ENCODE measurements at regions not wholly inside any gene's neighbourhood (a gene's known extent, or its start where the extent isn't known, plus 50 kb on each side); places are given as distances from the start of the nearest gene placed in this dataset.

DNA sequence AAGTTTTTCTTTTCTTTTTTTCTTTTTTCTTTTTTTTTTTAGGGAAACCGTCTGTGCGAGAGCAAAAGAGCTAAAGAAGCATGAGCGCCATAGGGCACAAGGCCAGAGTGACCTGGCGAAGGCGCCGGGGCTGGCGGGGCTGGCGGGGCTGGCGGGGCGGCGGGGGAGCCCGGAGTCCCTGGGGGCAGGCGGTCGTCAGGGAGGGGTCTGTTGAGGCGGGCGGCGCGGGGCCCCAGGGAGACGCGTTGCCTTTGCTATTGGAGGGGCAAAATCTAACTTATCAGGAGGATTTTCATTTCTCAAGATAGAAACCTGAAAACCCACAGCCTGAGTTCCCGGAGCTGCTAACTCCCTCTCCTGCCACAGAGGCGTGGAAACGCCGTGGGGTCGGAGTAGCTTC is 135.6 kb upstream of the SMAD1 start:
- DNase-seq = no peak

DNA sequence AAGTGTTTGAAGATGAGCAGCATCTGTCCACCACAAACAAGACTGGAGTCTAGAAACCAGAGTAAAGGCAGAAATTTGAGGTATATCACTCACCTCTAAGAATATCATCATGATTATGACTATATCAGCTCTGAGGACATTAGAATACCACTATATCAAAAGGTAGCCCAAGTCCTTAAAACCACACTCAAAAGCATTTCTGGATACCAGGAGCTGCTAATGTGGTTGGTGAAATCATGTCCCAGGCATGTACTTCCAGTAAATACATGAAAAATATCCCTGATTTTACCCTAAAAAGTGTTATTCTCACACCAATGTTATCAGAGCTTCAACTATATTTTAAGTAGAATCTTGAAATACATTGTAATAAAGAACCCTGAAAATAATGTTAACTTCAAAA is 136.3 kb upstream of the SMAD1 start:
- no peak for DNase-seq

DNA sequence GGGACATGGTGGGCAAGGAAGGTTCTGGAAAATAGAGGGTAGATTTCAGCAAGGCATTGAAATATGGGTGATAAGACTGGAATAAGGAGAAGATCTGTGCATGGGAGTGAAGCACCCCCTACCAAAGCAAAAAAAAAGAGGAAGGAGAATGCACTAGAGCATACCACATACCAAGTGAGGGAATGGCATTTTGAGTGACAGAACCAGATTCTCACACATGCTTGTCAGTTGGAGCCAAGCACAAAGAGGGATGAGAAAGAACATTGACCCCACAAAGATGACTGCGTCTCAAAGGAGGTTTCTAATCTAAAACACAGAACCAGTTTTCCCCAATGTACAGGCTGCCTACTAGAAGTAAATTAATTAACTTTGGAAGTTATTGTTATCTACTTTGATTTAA is 140.3 kb upstream of the SMAD1 start:
- no peak for DNase-seq

DNA sequence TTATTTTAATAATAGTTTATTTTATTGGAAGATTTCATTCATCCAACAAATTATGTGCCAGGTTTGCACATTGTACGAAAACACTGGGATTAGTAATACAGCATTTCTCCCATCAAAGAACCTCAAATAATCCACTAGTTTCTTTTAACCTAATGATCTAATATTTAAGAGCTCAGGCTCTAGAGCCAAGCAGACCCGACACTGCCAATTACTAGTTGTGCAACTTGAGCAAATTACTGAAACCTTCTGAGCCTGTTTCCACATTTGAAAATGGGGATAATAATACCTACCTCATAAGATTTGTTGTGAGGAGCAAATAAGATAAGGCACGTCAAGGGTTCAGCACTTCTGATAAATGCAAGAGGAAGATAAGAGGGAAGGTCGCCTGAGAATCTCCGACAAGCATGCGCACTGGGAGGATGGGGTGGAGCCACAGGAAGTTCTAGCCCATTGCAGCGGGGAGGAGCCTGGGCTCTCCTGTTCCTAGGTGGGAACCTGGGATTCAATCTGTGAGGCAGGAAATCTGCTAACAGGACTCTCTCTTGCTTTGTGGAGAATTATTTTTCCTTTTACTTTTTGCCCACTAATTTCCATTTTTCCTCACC is 141.5 kb upstream of the SMAD1 start:
- DNase-seq = no peak

DNA sequence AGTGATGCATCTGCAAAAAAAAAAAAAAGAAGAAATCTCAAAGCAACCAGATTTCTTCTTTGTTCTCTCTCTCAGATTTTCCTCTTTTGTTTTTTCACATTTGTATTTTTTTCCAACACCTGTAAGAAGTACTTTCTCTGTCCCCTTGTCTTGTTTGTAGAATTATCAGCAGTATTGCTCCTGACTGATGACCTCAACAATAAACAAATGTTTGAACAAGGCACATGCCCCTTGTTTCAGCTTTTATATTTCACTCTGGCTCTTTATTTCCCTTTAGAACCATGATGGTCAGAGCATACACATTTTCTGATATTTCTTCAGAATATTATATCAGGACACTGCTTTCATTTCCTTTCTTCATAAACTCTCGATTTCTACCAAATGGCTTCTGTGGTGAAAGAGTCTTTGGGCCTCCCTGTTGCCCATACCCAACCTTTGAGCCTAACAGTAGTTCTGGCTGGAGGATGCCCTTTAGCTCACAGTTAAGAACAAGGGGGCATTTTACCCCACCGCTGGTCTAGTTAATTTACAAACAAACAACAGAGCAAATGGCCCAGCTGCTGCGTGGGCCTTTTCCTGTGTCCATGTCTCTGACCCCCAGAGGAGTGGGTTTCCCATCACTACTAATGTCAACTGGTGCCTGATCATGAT is 142.5 kb upstream of the SMAD1 start:
- no peak for DNase-seq

DNA sequence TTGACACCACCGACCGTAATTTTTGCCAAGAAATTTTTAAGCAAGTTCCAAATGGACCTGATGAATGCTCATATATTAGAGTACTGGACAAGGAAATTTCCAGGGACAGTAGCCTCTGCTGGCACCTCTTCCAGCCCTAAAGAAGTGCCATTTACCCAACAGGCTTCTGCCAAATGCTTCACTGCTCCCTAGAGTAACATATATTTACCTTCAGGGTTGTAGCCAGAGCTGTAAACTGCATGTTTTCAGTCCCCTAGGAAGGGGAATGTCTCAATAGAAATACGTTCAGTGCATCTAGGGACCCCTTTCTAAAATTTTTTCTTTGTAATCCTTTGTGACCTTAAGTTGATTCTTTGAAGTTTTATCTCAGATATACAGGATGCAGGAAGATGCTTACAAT is 143.1 kb upstream of the SMAD1 start:
- no peak for DNase-seq

DNA sequence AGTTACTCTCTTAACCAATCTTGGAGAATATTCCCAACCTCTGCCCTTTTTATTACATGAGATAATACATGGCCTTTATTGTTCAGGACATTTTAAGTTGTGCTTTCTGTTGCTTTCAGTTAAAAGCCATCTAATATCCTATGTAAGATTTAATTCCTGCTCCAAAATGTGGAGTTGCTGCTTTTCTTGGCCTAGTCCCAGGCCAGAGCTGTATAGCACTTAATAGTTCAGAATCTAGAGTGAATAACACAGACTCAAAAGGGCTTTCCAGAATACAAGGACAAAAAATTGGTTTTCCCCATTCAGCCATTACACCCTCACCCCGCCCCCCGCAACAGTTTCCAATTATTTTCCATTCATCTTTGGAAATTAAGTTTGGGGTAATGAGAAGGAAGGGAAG is 144.3 kb upstream of the SMAD1 start:
- DNase-seq = no peak

DNA sequence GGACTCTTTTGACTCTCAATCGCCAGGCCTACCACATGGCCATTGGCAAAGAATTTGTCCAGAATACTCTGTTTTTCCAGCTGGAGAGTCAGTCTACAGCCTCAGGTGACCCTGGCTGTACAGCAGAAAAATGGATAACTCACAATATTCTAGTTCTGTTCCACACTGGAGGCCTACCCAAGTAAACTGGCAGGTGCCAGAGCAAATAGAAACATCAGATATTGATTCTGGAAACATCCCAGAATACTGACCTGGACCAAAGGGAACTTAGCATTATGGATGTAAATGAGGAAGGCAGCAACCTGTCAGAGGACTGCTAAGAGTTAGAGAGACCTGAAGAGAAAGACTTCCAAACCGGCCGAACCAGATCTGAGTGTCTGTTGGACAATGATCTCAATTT is 147.9 kb upstream of the SMAD1 start:
- DNase-seq = no peak

DNA sequence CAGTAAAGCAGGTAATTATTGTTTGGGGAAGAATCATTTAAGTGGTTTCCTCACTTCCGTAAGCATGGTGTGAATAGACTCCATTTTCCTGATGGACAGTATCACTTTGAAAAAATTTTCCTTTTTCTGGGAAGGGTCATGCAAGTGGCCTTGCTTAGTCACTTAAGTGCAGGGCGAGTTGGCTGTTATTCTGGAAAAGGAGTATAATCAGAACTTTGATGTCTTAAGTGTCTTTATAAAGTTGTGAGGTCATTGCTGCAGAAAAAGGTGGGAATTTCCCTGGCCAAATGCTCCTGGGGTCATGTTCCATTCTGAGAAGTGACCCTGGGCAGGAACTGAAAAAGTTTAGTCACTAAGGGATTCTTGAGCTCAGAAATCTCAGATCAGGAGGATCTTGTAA is 146.1 kb upstream of the OTUD4 start:
- DNase-seq = no peak

DNA sequence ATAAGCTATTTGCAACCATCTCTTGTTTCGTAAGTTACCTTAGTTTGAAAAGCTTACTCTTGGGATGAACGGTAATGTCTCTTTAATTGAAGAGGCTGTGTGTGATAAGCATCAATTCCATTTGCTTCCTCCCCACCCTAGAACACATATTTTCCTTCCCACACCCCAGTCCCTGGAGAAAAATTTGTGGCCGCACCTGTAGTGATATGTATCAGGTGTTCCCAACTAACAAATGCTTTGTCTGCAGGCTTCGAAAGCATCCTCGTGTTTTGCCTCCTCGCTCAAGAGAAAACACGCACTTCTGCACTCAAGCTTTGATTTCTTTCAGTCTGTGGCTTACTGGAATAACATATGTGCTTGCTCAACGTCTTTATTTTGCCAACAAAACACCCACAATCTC is 143.8 kb upstream of the OTUD4 start:
- DNase-seq = no peak

DNA sequence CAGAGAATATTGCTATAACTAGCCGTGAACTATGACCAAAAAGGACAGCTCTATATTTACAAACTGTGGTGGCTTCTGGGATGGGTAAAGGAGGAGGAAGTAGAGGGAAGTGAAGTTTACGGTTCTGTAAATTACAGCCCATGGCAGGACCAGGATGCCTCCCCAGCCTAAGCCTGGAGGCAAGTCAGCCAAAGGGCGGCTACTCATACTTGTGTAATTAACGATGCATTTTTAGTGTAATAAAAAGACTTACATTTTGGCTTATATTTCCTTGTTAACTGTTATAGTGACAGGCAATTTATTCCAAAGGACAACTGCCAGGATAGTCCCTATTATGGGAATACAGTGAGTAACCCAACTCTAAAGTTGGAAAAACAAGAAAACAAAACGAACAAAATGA is 139.9 kb upstream of the OTUD4 start:
- DNase-seq = no peak

DNA sequence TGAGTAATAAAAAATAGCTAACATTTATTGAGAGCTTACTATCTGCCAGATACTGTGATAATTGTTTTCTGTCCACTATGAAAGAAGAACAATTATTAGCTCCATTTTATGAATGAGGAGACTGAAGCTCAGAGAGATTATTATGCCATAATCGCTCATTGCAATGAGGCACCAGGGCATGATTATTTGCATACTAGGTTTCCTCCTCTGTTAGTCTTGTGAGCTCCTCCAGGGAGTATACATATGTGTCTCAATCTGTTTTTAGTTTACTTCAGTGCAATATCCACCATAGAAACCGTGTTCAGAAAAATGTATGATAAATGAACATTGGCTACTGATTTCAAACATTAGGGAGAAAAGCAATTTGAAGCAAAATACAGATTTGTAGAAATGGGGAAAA is 139.4 kb upstream of the OTUD4 start:
- no peak for DNase-seq

DNA sequence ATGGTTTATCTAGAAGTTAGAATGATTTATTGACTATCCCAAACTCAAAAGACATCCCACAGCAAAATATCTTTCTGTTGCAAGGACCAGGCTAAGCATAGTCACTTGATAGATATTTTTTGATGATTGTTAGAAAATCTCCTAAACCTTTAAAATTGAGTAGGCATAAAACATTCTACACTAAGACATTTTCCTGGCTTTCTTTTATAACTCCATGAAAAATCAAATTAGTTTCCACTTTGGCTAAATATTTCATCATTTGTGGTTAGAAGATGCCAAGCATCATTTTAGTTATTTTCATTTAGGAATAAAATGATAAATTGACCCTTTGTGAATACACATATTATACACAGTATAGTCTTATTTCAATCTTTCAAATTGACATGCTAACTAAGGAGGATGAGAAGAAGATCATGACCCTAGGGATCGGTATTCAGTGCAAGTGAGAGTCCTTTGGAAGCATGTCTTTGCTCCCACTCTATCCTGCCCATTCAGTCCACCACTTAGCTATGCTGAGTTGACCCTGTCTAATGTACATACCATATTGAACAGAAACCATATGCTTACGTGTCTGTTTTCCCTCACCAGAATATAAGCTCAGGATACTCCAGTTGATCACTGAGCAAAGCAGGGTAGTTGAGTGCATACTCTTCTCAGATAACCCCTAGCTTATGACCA is 136.6 kb upstream of the OTUD4 start:
- no peak for DNase-seq

DNA sequence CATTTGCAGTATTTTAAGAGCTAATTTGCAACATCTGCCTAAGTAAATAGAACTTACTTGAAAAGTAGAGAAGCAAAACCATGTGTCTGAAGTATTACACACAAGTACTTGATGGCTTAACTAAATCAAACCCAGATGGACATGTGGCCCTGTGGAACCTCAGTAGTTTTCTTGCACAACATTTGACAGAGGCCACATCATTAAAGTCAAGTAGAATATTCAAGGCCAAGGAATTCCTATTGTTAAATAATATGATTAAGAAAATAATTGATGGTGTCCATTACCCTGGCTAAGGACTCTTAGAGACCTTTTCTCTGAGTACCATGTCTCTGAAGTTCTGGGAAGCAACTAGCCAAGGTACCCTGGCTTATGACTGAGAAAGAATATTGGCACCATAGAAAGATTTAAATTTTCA is 135.4 kb upstream of the OTUD4 start:
- DNase-seq = no peak

DNA sequence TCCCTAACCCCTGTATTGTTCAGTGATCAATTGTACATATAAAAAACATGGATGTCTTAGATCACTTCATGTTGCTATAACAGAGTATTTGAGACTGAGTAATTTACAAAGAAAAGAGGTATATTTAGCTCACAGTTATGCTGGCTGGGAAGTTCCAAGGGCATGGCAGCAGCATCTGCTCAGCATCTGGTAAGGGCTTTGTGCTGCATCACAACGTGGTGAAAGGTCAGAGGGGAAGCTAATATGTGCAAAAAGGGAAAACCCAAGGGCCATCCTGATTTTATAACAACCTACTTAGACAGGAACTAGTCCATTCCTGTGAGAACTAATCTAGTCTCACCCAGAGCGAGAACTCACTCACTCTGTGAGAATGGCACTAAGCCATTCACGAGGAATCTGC is 128.2 kb upstream of the OTUD4 start:
- DNase-seq = no peak

DNA sequence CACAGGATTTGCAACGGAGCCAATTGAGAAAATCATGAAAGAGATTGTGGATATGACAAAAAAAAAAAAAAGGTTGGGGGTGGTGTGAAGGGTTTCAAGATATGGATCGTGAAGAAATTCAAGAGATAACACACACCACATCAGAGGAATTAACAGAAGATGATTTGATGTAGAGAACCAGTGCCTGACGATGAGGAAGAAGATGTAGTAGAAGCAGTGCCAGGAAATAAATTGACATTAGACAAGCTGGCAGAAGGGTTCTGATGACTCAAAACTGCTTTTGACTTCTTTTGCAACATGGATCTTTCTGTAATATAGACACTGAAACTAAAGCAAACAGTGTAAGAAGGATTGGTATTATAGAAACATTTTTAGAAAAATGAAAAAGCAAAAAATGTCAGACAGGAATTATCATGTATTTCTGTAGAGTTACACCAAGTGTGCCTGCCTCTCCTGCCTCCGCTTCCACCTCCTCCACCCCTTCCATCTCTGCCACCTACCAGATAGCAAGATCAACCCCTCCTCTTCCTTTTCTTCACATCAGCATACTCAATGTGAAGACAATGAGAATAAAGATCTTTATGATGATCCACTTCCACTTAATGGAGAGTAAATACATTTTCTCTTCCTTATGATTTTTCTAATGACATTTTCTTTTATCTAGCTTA is 127.5 kb upstream of the OTUD4 start:
- no peak for DNase-seq

DNA sequence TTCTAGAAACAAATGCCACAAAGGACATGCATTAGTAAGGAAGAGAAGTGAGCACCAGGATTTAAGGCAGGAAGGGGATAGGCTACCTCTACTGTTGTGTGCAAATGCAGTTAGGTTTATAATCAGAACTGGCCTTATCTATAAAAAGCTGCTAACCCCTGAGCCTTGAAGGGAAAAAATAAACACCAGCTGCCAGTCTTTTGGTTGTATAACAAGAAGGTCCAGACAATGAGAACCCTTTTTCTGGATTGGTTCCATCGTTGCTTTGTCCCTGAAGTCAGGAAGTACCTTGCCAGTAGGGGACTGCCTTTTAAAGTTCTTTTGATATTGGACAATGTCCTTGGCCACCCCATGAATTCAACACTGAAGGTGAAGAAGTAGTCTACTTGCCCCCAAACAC is 126.7 kb upstream of the OTUD4 start:
- no peak for DNase-seq

DNA sequence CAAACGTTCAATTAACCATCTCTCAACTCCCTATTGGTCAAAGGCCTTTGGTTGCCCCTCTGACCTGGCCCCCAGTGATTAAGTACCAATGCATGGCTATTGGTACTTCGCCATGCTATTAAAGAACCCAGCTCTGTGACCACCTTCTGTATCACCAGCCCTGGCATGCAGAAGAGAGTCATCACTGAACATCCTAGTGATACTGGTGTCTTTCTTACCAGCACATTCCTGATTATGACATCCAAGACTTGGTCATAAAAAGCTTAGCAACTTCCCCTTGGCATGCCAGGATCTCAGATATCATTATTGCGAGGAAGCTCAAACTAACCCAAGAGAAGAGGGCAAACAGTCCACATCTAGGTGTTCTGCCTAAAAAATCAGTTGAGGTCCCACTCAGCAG is 122.3 kb upstream of the OTUD4 start:
- DNase-seq = no peak

DNA sequence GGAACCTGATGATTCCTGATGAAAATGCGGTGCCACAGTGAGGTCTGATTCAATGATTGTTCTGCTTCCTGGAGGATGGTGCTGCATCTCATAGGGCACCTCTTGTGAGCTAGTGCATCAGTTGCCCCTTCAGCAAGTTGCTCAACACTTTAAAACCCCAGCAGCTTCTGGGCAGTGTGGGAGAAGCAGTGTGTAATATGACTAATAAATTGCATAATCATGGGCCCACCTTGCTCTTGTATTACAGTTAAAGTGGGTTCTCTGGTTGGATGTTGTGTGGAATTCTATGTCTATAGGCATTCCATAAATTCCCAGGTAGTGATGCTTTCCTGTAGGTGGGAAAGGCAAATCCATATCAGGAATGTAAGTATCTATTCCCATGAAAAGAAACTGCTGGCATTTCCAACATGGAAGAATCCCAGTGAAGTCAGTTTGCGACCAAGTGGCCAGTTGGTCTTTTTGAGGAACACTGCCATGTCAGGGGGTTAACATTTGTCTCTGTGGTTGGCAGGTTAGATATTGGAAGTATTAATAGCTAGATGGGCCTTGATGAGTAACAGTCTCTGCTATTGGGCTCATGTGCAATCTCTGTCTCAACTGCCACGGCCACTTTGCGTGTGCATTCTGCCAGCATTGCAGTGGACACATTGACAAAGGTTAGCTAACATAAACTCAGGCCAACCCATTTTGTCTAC is 121.1 kb upstream of the OTUD4 start:
- DNase-seq = no peak

DNA sequence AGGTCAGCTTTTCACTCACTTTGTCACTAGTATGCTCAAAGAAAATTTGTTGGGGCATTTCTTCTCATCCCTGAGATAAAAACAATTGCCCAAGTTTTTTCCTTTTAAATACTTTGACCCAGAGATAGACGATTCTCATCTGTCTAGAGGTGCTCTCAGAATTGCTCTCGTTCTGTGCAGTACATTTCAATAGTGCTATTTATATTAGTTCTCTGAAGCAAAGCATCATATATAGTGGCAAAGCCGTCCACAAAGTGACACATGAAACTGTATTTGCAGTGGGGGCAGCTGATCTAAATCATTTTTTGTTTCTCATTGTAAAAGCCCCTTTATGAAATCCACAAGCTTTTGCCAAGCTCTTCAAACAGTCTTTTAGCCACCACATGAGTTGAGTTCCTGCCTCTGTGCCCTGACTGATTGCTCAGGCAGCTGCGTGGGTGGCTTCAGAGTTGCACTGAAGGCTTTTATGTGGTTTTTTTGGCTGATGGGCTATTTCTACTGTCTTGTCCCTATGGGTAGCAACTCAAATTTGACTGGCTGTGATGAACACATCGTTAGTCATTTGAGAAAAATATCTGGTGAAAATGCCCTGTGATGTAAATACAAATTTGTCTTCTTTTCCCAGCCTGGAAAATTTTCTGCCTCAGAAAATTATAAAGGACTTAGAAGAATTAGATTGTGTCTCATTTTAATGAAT is 119.1 kb upstream of the OTUD4 start:
- DNase-seq = no peak

DNA sequence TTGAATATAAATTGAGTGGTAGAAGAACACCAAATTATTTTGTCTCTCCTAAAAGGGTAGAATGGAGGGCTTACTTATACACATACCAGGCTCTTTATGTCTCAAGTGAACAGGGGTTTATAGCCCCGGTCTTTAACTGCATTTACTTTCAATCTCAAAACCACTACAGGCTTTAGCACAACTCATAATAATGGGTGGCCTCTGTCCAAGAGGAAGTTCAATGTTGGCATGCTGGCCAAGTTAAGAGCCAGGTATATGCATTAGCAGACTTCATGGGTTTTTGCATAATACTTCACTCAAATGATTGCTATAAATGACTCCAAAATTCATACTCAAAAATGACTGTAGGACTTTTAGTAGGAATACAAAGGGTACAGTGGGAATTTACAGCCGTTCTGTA is 118.5 kb upstream of the OTUD4 start:
- no peak for DNase-seq

DNA sequence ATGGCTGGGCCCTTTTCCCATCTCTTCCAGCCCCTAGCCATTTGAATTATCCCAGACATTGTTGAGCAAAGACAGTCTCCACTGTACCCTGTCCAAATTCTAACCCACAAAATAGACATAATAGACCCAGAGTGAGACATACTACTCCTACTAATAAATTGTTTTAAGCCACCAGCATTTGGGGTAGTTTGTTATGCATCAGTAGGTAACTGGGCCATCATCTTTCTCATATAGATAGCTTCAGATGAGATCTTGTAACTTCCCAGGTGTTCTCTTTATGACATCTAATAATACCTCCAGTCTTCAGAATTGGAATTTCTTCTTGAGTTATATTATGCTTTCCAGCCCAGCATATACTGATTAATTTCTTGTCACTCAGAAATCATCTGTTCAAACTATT is 117.2 kb upstream of the OTUD4 start:
- no peak for DNase-seq

DNA sequence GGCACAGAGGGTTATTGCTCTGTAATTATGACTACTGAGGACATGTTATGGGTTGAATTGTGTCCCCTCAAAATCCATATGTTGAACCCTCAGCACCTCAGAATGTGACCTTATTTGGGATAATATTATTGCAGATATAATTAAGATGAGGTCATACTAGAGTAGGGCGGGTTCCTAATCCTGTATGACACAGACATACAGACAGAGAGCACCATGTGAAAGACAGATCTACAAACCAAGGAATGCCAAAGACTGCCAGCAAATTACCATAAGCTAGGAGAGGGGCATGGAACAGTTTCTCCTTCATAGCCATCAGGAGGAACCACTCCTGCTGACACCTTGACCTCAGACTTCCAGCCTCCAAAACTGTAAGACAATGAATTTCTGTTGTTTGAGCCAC is 115.2 kb upstream of the OTUD4 start:
- no peak for DNase-seq
